Fibroblast of pulmonary artery (primary cell): ENCODE measurements at regions not wholly inside any gene's neighbourhood (a gene's known extent, or its start where the extent isn't known, plus 50 kb on each side); places are given as distances from the start of the nearest gene placed in this dataset.

Experiments used
- DNase-seq: peaks from one replicate; pipeline ENCODE4 v3.0.0-alpha.2; 2010; ENCODE audit warnings: low read depth
- H3K4me3 ChIP-seq: replicated peaks from 2 replicates; pipeline ENCODE4 v1.5.1; 2011; ENCODE audit warnings: low read depth, mild to moderate bottlenecking, control low read depth, low read length, moderate library complexity
- CTCF ChIP-seq: IDR thresholded peaks from 2 replicates; pipeline ENCODE4 v1.5.1; 2011; ENCODE audit warnings: mild to moderate bottlenecking, control low read depth, low read length, inconsistent platforms; ENCODE audit errors: missing control alignments

DNA sequence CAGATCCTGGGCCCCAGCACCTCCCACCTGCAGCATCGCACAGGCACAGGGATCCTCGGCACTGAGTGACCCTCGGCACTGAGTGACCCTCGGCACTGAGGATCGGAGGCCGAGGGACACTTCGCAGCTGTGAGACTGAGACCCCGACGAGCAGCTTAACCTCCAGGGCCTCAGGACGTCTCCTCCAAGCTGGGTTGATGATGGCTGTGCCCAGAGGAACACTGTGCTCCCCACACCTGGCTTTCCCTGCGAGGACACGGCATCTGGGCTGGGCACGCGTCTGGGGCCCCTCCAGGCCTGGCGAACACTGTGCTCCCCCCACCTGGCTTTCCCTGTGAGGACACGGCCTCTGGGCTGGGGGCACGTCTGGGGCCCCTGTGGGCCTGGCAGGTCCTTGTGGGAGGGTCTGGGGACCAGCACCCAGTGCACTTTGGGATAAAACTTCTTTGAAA, 158.3 kb upstream of the PPP2R2D start:
- DNase-seq, result no peak
- no peak for TF ChIP-seq CTCF

DNA sequence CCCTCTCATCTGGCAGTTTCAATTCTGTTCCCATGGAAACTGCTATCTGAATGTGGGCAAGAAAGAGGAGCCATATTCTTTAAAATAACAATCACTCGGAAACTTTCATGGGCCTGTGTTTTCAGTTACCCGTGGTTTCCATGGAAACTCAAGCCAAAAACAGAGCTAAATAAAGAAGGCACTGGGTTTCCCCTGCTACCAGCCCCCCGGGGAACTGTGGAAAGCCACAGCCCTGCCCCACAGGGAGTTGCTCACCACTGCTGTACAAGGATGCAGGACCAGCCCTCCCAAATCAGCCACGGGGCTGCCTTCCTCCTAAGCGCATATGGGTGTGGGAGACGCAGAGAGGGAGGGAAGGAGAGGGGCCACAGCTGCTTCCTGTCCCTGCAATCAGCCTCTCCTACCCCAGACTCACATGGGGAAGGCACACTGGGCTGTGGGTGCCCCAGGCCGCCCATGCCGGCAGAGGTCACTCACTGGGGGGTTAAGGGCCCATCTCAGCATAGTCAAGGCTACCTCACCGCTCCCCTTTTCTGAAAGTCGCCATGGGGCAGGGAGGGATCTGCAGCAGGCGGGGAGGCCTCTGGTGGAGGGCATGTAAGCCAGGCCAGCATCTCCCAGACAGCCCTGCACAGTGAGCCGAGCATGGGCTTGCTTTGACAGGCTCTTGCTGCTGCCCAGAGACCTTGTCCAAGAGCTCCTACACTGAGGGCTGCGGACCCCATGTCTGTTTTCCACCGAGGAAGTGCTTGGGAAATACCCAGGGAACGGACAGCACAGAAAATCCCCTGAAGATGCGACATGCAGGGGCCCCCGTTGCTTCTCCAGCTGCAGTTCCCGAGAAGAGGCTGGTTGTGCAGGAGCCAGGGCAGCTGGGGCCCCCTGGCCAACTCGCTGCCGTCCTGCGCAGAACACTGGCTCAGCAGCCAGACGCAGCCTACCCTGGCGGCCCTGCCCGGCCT, 157.3 kb upstream of the PPP2R2D start:
- no peak overlapping the region for H3K4me3 ChIP-seq
- no peak for TF ChIP-seq CTCF
- DNase-seq, result no peak

More for the DNA sequence above, 158.3 kb upstream of the PPP2R2D start:
- no peak overlapping the region for H3K4me3 ChIP-seq

GRCh38 chr10:131744346-131744745, 156.5 kb upstream of the PPP2R2D start:
- TF ChIP-seq CTCF, result no peak
- H3K4me3 ChIP-seq, result no peak overlapping the region
- DNase-seq, result no peak

DNA sequence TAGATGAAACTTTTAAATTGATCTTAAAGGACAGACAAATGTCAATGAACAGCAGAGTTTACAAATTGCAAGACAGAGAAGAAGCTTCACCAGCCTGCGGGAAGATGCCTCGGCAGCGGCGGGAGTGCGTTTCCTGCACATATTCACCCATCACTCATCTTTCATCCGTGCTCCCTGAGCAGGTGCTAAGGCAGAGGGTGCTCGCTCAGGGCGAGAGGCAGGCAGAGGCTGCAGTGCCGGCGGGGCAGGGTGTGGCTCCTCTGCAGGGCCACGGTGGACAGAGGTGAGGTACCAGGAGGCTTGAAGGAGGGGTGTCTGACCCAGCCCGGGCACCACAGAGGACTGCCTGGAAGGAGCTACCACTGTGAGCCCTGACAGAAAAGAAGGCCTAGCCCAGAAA, 155.2 kb upstream of the PPP2R2D start:
- DNase-seq, result no peak

DNA sequence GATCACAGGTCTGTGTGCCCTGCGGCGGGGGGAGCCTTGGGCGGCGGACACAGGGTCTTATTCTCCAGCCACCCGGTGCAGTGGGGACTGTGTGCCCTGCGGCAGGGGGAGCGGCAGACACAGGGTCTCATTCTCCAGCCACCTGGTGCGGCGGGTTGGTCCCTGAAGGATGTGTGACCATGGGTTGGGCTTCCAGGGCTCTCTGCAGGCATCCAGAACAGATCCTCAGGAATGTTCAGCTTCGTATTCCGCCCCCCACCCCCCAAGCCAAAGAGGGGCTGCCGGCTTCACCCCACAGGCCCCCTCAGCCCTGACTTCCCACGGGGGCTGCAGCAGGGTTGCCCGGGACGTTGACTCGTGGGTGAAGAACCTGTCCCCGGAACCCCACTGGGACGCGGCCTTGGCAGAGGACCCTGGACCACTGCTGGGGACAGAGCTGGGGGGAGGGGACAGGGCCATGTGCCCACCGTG, 154.5 kb upstream of the PPP2R2D start:
- no peak overlapping the region for H3K4me3 ChIP-seq
- TF ChIP-seq CTCF, result no peak
- no peak for DNase-seq

More for the DNA sequence above, 155.2 kb upstream of the PPP2R2D start:
- H3K4me3 ChIP-seq, result no peak overlapping the region
- TF ChIP-seq CTCF, result no peak

DNA sequence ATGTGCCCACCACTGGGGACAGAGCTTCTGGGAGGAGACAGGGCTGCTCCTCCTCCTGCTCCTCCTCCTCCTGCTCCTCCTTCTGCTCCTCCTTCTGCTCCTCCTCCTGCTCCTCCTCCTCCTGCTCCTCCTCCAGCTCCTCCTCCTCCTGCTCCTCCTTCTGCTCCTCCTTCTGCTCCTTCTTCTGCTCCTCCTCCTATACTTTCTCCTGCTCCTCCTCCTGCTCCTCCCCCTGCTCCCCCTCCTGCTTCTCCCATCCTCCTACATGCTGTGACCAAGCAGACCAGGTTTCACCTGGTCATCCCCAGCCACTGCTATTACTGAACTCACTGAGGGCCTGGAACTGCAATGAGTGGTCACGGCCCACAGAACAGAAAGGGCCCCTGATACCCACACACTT, 154.0 kb upstream of the PPP2R2D start:
- no peak for TF ChIP-seq CTCF
- H3K4me3 ChIP-seq, result no peak overlapping the region
- DNase-seq, result no peak
